GM20000 (cell line): ENCODE measurements at regions not wholly inside any gene's neighbourhood (a gene's known extent, or its start where the extent isn't known, plus 50 kb on each side); places are given as distances from the start of the nearest gene placed in this dataset.
"Not testable (repeated sequence)": the region's sequence is repeated elsewhere in the genome, so short reads cannot be mapped to it uniquely, and the experiment has no call there.

Source experiments
- DNase-seq: peaks from one replicate; pipeline ENCODE4 v3.0.0; 2012; ENCODE audit warnings: low spot score
- CTCF ChIP-seq: IDR thresholded peaks from 2 replicates; pipeline ENCODE4 v1.5.1; 2012; ENCODE audit warnings: mild to moderate bottlenecking, control low read depth; ENCODE audit errors: extremely low read depth, missing control alignments

DNA sequence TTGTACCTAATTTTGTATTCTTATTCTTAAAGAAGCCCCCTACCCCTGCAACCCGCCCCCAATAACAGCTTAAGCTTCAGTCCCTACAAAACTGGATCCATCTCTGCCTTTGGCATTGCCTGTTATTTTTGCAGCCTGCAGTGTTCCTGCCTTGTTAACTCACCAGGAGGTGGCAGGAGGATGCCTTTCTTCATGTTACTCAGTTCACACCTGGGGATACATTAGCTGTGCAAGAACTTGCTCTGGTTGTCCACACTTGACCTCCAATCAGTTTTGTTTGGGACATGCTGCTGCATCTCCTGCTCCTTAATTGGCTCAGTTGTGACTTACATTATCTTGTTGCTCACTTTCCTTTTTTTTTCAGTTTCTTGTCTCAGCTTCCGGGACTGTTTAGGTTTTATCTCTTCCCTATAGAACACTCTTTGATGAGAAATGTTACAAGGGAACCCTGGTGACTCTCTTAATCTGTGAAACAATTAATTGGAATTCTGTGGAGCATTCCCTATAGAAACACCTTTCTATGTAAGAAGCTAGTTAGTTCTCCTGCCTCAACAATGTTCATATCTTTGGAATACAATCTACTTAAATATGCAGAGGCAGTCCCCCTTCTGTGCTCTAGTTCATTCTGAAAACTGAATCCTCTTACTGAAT is 467.7 kb upstream of the ACO1 start:
- TF ChIP-seq CTCF = peak; percentile 13
- DNase-seq = no peak

DNA sequence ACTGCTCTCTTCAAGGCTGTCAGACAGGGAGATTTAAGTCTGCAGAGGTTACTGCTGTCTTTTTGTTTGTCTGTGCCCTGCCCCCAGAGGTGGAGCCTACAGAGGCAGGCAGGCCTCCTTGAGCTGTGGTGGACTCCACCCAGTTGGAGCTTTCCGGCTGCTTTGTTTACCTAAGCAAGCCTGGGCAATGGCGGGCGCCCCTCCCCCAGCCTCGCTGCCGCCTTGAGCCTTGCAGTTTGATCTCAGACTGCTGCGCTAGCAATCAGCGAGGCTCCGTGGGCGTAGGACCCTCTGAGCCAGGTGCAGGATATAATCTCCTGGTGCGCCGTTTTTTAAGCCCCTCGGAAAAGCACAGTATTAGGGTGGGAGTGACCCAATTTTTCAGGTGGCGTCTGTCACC is 446.7 kb upstream of the ACO1 start:
- DNase-seq = not testable (repeated sequence)

DNA sequence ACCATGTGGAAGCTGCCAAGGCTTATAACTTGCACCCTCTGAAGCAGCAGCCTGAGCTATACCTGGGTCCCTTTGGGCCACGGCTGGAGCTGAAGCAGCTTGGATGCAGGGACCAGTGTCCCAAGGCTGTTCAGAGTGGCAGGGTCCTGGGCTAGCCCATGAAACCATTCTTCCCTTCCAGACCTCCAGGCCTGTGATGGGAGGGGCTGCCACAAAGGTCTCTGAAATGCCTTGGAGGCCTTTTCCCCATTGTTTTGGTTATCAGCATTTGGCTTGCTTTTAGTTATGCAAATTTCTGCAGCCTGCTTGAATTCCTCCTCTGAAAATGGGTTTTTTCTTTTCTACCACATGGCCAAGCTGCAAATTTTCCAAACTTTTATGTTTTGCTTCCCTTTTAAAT is 433.7 kb upstream of the ACO1 start:
- DNase-seq = no peak
- no peak for TF ChIP-seq CTCF

DNA sequence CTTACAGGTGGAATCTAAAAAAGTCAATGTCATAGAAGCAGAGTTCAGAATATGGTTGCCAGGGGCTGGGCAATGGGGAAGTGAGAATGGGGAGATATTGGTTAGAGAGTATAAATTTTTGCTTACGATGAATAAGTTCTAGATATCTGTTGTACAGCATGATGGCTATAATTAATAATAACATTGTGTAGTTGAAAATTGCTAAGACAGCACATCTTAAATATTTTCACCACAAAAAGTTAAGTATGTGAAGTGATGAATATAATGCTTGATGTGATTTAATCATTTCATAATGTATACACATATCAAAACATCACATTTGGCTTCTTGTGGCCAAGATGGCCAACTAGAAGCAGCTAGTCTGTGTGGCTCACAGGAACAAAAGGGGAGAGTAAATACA is 425.9 kb upstream of the ACO1 start:
- DNase-seq = no peak
- TF ChIP-seq CTCF = no peak

DNA sequence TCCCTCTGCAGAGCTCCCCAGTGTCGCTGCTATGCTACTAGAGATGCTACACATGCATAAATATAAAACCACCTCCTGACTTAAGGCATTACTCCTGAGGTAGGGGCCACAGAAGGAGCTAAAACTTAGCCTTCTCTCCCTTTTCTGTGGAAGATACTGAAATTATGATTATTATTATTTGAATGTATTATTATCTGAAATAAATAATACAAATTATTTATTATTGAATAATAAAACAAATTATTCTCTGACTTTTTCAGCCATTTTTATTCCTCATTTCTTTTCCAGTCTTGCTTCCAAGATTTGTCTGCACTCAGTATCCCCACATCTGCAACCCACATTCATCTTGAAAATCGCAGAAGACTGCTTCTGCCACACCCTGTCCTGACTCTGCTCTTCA is 414.9 kb upstream of the ACO1 start:
- no peak for TF ChIP-seq CTCF
- no peak for DNase-seq

GRCh38 chr9:31983895-31984294 is 400.5 kb upstream of the ACO1 start:
- DNase-seq = no peak
- TF ChIP-seq CTCF = no peak

GRCh38 chr9:31996331-31996730 is 388.1 kb upstream of the ACO1 start:
- DNase-seq = no peak
- TF ChIP-seq CTCF = no peak

DNA sequence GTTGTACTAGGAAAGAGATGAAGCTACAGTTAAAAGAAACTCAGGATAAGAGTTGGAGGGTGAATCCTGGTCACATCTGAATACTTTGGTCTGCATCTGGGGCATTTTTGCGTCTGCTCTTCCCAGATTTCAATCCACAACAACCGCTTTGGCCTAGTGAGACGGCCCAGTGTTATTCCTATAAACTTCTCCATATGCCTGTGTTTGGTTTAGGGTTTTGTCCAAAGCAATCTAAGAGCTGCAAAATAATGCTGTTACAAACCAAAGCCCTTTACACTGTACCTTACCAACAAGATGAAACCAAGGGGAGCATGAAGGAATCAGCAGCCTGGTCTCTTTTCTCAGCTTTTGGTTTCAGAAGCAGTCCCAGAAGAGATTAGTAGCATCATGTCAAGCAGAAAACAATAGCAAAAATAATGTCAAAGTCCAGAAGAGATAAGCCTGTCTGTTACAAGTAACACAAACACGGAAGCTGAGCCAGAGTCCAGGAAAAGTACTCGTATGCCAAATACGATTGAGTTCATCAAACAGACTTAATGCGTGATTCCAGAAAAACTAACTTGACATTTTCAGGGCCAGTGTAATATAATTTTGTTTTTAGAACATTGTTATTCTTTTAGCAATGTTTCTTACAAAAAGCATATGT is 379.9 kb upstream of the ACO1 start:
- DNase-seq = no peak
- no peak for TF ChIP-seq CTCF
